EH (cell line): ENCODE measurements at regions not wholly inside any gene's neighbourhood (a gene's known extent, or its start where the extent isn't known, plus 50 kb on each side); places are given as distances from the start of the nearest gene placed in this dataset.

ENCODE experiments used
- DNase-seq: peaks from one replicate; pipeline ENCODE4 v3.0.0-alpha.2; 2015; ENCODE audit warnings: low read depth

- DNase-seq, result no peak
Observed at GRCh38 chr9:23590276-23591000, 235.6 kb downstream of the ELAVL2 start.

GRCh38 chr9:23594421-23594820 is 231.6 kb downstream of the ELAVL2 start:
- no peak for DNase-seq

DNA sequence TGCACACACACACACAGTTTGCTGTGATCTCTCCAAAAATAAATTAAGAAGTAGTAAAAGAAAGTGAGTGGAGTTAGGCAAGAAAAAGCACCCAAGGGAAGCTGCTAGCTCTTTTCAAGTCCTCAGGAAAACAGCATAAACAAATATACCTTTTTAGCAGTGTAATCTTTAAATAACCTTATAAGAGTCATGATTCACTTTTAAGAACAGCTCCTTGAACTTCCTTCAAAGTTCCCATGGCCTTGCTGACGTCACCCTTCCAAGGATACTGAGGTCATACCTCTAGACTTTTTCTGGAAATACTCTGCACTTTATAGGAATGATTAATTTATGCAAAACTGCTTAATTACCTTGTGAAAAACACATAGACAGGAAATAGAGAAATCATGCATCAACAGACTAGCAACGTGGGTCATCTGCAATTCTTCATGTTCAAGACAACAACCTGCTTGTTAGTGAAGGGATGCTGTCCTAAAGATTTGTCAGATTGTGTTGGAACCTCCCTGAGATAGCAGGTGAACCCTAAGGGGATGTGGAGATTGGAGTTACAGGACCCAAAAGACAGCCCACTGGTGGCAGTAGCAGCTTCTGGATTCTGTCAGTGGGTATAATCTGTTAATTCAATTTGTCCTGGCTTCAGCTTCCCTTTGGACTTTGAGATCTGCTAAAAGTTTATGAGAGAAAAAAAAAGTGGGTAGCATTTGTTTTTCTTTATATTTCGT is 229.0 kb downstream of the ELAVL2 start:
- DNase-seq, result no peak

GRCh38 chr9:23598994-23599393 is 227.0 kb downstream of the ELAVL2 start:
- no peak for DNase-seq

GRCh38 chr9:23603311-23603710 is 222.7 kb downstream of the ELAVL2 start:
- DNase-seq, result no peak

DNA sequence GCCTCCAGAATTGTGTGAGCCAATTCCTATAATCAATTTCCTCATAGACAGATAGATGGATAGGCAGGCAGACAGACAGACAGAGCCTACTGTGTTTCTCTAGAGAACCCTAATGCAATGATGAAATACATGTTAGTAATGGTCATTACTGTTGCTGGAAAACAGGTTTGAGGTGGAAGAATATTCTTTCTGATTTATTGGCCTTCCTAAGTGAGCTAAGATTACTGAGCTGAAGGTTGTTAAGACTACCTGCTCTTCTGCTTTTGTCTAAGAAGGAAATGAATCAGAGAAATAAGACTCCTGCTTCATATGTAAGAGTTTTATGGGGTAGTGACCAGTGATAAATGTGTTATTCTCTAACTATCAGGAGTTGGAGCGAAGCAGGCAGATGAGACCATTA is 219.9 kb downstream of the ELAVL2 start:
- no peak for DNase-seq

- DNase-seq, result no peak
Observed at GRCh38 chr9:23608456-23608855, 217.6 kb downstream of the ELAVL2 start.

- DNase-seq, result no peak
Observed at GRCh38 chr9:23611869-23612268, 214.2 kb downstream of the ELAVL2 start.

DNA sequence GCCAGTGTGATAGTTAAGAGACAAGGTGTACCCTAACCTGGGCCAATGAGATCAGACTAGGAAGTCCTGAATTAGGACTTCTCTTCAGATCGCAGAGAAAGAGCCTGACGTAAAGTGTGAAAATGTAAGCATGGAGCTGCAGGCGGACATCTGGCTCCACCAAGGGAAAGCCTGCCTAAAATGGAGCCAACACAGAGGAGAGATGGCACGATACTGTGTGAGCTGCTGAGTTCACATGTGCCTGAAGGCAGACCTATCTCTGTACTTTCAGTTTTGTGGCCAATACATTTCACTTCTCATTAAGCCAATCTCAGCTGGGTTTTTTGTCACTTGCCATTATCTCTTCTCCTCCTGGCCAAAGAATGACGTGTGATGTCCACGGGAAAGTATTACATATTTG is 210.5 kb downstream of the ELAVL2 start:
- no peak for DNase-seq

GRCh38 chr9:23621188-23621587 is 204.9 kb downstream of the ELAVL2 start:
- no peak for DNase-seq

GRCh38 chr9:23621924-23622323 is 204.1 kb downstream of the ELAVL2 start:
- no peak for DNase-seq

DNA sequence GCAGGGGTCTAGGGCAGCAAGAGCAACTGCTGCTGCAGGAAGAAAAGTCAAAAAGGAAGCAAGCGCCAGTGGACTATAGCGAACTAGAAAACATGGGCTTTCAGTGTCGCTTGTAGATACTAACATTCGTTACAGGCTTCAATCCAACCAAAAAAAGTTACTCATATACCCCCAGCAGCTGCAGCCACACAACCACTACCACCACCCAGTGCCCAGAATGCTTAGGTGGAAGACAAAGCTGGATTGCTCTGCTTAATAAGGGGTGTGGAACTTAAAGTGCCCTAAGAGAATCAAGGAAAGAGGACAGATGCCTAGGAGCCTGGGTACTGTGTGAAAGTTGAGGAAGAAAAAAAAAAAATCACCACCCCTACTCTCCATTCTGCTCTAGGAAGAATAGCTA is 203.6 kb downstream of the ELAVL2 start:
- no peak for DNase-seq

- DNase-seq, result no peak
Observed at GRCh38 chr9:23630488-23630887, 195.6 kb downstream of the ELAVL2 start.

GRCh38 chr9:23635276-23635675 is 190.8 kb downstream of the ELAVL2 start:
- DNase-seq, result no peak

- no peak for DNase-seq
Observed at GRCh38 chr9:23636199-23636598, 189.8 kb downstream of the ELAVL2 start.

- DNase-seq, result no peak
Observed at GRCh38 chr9:23638011-23638410, 188.0 kb downstream of the ELAVL2 start.

DNA sequence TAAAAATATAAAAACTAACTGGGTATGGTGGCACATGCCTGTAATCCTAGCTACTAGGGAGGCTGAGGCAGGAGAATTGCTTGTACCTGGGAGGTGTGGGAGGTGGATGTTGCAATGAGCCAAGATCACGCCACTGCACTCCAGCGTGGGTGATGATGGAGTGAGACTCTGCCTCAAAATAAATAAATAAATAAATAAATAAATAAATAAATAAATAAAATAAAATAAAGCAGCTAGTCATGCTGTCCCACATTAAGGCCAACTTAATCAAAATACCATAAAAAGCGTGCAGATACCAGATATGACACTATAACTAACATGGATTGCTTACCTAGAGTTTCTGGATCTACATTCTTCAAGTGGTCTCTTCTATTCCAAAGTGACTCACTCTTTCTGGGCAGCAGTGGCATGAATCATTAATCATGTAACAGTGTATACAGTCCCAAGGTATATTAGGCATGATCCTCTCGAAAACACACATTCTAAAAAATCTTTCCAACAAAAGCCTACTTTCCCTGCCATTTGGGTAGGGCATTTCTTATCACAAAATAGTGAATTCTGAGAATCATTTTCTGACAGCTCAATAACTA is 187.1 kb downstream of the ELAVL2 start:
- DNase-seq, result no peak
